Neural crest cell (in vitro differentiated cells): ENCODE measurements at regions not wholly inside any gene's neighbourhood (a gene's known extent, or its start where the extent isn't known, plus 50 kb on each side); places are given as distances from the start of the nearest gene placed in this dataset.
"Not testable (repeated sequence)": the region's sequence is repeated elsewhere in the genome, so short reads cannot be mapped to it uniquely, and the experiment has no call there.

Experiments
- DNase-seq: peaks from one replicate; pipeline ENCODE4 v3.0.0; 2021; ENCODE audit warnings: low read depth, mixed read lengths, low spot score
- H3K27ac Mint-ChIP-seq: one replicate; pipeline ENCODE4 v1.8.0; 2021; ENCODE audit warnings: mild to moderate bottlenecking, mixed read lengths; ENCODE audit not compliant: unreplicated experiment
- H3K27me3 Mint-ChIP-seq: 2 replicates; pipeline ENCODE4 v1.8.0; 2021; ENCODE audit warnings: low read depth, mild to moderate bottlenecking, mixed read lengths
- H3K36me3 Mint-ChIP-seq: 2 replicates; pipeline ENCODE4 v1.8.0; 2021; ENCODE audit warnings: low read depth, mild to moderate bottlenecking, mixed read lengths
- H3K4me1 Mint-ChIP-seq: 2 replicates; pipeline ENCODE4 v1.8.0; 2021; ENCODE audit warnings: mixed read lengths
- H3K4me3 Mint-ChIP-seq: one replicate; pipeline ENCODE4 v1.8.0; 2021; ENCODE audit warnings: mild to moderate bottlenecking, mixed read lengths
- H3K9me3 Mint-ChIP-seq: 2 replicates; pipeline ENCODE4 v1.8.0; 2021; ENCODE audit warnings: mixed read lengths
- TF ChIP-seq, protein P1 (sequence below): fragments of 200-600 bp; sonication (generic); conservative IDR thresholded peaks from 2 replicates; pipeline ENCODE4 v1.5.0; 2021; ENCODE audit warnings: antibody characterized with exemption, mild to moderate bottlenecking

DNA sequence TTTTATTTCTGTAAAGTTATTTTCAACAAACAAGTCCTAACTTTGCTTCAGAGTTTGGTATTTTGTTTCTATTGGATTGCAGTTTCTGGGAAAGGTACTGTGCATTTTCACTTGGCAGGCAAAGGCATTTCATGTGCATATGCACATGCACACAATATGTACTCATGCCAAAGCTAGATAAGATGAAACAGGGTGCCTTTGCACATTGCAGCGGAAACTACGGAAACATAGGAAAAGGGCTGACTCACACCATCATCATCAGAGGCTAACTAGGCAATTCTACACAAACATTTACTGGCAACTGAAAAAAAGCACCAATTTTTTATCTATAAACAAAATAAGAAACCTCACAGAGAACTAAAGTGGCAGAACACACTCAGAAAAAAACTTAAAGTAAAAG is 550.6 kb upstream of the NECTIN3 start:
- peaks cover 2% of the 10 kb centered on the region for H3K36me3 Mint-ChIP-seq
- TF ChIP-seq, protein P1, sequence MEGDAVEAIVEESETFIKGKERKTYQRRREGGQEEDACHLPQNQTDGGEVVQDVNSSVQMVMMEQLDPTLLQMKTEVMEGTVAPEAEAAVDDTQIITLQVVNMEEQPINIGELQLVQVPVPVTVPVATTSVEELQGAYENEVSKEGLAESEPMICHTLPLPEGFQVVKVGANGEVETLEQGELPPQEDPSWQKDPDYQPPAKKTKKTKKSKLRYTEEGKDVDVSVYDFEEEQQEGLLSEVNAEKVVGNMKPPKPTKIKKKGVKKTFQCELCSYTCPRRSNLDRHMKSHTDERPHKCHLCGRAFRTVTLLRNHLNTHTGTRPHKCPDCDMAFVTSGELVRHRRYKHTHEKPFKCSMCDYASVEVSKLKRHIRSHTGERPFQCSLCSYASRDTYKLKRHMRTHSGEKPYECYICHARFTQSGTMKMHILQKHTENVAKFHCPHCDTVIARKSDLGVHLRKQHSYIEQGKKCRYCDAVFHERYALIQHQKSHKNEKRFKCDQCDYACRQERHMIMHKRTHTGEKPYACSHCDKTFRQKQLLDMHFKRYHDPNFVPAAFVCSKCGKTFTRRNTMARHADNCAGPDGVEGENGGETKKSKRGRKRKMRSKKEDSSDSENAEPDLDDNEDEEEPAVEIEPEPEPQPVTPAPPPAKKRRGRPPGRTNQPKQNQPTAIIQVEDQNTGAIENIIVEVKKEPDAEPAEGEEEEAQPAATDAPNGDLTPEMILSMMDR: no peak
- H3K4me1 Mint-ChIP-seq: no peaks in the 10 kb centered on the region
- no peak for DNase-seq
- no peak overlapping the region for H3K27ac Mint-ChIP-seq
- no peaks in the 10 kb centered on the region for H3K27me3 Mint-ChIP-seq
- no peak overlapping the region for H3K4me3 Mint-ChIP-seq
- H3K9me3 Mint-ChIP-seq: no peaks in the 10 kb centered on the region

DNA sequence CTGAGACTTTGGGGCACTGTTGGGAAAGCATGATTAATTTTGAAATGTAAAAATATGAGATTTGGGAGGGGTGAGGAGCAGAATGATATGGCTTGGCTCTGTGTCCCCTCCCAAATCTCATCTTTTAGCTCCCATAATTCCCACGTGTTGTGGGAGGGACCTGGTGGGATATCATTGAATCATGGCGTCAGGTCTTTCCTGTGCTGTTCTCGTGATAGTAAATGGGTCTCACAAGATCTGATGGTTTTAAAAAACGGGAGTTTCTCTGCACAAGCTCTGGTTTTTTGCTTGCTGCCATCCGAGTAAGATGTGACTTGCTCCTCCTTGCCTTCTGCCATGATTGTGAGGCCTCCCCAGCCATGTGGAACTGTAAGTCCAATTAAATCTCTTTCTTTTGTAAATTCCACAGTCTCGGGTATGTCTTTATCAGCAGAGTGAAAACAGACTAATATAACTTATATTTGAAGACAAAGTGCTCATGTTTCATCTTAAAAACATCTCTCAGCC is 546.0 kb upstream of the NECTIN3 start:
- not testable (repeated sequence) for H3K27ac Mint-ChIP-seq, H3K27me3 Mint-ChIP-seq, H3K4me3 Mint-ChIP-seq, H3K36me3 Mint-ChIP-seq, DNase-seq, H3K9me3 Mint-ChIP-seq
- H3K4me1 Mint-ChIP-seq: peaks cover 11% of the 10 kb centered on the region

DNA sequence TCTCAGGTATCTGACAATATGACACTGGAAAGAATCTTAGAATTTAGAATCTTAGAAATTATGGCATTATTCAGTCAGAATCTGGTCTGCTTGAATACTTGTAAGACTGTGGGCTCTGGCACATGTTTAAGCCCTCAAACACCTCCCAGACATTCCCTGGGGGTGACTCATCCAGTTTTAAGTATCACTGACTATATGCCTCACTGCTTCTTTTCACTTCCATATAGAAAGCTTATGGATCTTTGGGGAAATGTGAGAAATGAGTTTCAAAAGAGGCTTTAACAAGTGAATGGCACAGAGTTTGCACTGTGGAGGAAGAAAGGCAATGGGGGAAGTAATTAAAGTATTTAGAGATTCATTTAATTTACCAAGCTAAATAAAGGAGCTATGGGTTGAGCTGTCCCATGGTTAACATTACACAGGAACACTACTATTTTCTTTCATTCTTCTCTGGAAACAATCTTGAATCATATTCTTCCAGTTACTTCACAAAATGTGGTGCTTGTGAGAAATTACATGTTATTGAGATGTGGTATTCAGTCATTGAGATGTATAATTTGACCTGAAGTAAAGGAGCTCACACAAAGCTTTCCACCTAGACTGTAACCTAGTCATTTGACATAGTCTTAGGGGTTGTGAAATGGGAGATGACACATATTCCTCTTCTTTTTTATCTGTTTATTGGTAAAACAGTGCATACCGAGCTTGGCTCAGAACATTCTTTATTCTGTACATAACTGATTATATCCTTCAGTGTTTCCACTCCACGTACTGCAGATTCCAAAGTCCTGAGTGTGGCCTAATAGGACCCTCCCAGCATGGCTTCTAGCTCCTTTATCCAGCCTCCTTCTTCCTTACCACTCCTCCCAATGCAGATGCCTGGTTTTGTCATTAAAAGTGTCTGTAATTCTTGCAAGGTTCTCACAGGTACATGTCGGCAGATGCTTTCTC is 544.6 kb upstream of the NECTIN3 start:
- H3K4me3 Mint-ChIP-seq: no peak overlapping the region
- no peak overlapping the region for H3K27ac Mint-ChIP-seq

DNA sequence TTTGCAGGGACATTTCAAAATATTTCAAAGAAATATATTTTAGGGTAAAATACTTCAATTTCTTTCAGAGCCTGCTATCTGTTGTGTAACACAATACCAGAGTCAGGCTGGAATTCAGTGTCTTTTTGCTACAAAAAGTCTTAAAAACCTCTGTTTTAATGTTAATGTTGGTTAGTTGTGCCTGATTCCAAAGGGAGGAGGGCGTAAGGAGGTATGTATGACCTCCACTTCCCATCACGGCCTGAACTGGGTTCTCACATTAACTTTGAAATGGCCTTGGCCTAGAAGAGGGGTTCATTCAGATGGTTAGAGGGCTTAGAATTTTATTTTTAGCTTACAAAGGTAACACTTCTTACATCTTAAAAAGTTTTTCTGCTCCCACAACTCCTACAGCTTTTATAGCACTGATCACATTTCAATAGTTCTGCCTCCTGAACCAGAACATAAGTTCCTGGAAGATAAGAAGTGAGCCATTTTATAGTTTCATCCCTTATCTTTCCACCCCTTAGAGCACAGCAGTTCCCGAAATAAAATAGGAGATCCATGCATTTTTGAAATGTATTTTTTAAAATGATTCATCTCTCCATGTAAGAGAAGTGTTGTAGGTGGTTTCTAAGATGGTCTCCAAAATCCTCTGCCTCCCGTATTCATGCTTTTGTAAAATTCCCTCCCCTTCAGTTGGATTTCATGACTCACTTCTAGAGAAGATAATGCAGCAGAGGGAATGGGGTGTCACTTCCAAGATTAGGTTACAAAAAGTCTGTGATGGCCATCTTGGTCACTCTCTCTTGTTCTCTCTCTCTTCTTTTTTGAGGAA is 543.1 kb upstream of the NECTIN3 start:
- Mint-ChIP-seq H3K9me3 (peaks cover 3% of the 10 kb centered on the region), H3K27me3 (no peaks in the 10 kb centered on the region), H3K27ac (no peak overlapping the region), H3K36me3 (peaks cover 2% of the 10 kb centered on the region), H3K4me1 (peaks cover 11% of the 10 kb centered on the region), H3K4me3 (no peak overlapping the region)
- TF ChIP-seq, protein P1: no peak
- no peak for DNase-seq

More for the DNA sequence above, 544.6 kb upstream of the NECTIN3 start:
- Mint-ChIP-seq H3K36me3 (peaks cover 2% of the 10 kb centered on the region), H3K4me1 (peaks cover 11% of the 10 kb centered on the region), H3K27me3 (no peaks in the 10 kb centered on the region), H3K9me3 (peaks cover 3% of the 10 kb centered on the region)
- DNase-seq: no peak
- TF ChIP-seq, protein P1: no peak

DNA sequence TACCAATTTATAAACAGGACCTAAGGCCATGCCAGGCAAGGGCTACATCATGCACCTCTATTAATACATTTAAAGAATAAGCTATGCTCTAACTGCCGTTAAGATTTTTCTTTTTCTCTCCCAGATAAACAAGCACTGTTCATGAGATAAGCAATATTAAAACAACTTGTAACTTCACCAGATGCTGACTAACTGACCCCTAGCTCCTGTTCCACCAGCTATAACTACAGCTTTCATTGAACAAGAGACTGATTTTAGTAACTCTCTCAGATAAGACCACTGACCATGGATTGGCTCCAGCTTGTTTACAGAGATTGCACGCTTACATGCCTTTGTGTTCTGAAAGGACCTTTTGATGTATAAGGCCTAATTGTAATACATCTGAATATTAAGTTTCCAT is 540.7 kb upstream of the NECTIN3 start:
- DNase-seq: no peak
- Mint-ChIP-seq H3K9me3 (peaks cover 7% of the 10 kb centered on the region), H3K27me3 (no peaks in the 10 kb centered on the region), H3K36me3 (peaks cover 5% of the 10 kb centered on the region), H3K4me1 (peaks cover 11% of the 10 kb centered on the region), H3K4me3 (no peak overlapping the region), H3K27ac (no peak overlapping the region)
- TF ChIP-seq, protein P1: no peak
